ENCODE measurements at regions not wholly inside any gene's neighbourhood (a gene's known extent, or its start where the extent isn't known, plus 50 kb on each side); places are given as distances from the start of the nearest gene placed in this dataset.
"Not testable (repeated sequence)": the region's sequence is repeated elsewhere in the genome, so short reads cannot be mapped to it uniquely, and the experiment has no call there.

- DNase-seq (ENCODE audit: low read depth): no peak
- no peak overlapping the region for H3K4me3 ChIP-seq (ENCODE audit: low read depth, low read length)
- TF ChIP-seq CTCF (IDR thresholded peaks at IDR 0.05; ENCODE audit: low read depth, low read length, missing control alignments): peak; percentile 22
Measured at GRCh38 chr6:96394727-96395126, 126.9 kb upstream of the UFL1 start.

GRCh38 chr6:96410467-96410866 is 111.1 kb upstream of the UFL1 start:
- no peak overlapping the region for H3K4me3 ChIP-seq (ENCODE audit: low read depth, low read length)
- DNase-seq (ENCODE audit: low read depth): no peak
- TF ChIP-seq CTCF (IDR thresholded peaks at IDR 0.05; ENCODE audit: low read depth, low read length, missing control alignments): no peak

GRCh38 chr6:96420294-96420693 is 101.3 kb upstream of the UFL1 start:
- TF ChIP-seq CTCF (IDR thresholded peaks at IDR 0.05; ENCODE audit: low read depth, low read length, missing control alignments): no peak
- DNase-seq (ENCODE audit: low read depth): no peak
- H3K4me3 ChIP-seq (ENCODE audit: low read depth, low read length): no peak overlapping the region

- no peak for DNase-seq (ENCODE audit: low read depth)
- TF ChIP-seq CTCF (IDR thresholded peaks at IDR 0.05; ENCODE audit: low read depth, low read length, missing control alignments): no peak
- no peak overlapping the region for H3K4me3 ChIP-seq (ENCODE audit: low read depth, low read length)
Measured at GRCh38 chr6:96433950-96434349, 87.7 kb upstream of the UFL1 start.

GRCh38 chr6:96436398-96436797 is 85.2 kb upstream of the UFL1 start:
- H3K4me3 ChIP-seq (ENCODE audit: low read depth, low read length): no peak overlapping the region
- DNase-seq (ENCODE audit: low read depth): no peak
- no peak for TF ChIP-seq CTCF (IDR thresholded peaks at IDR 0.05; ENCODE audit: low read depth, low read length, missing control alignments)

- not testable (repeated sequence) for DNase-seq (ENCODE audit: low read depth); H3K4me3 ChIP-seq (ENCODE audit: low read depth, low read length)
Measured at GRCh38 chr6:96437228-96437627, 84.4 kb upstream of the UFL1 start.

GRCh38 chr6:96450082-96450769 is 71.4 kb upstream of the UFL1 start:
- no peak for DNase-seq (ENCODE audit: low read depth)
- TF ChIP-seq CTCF (IDR thresholded peaks at IDR 0.05; ENCODE audit: low read depth, low read length, missing control alignments): no peak

More at GRCh38 chr6:96450082-96450769, 71.4 kb upstream of the UFL1 start:
- H3K4me3 ChIP-seq (ENCODE audit: low read depth, low read length): no peak overlapping the region

Data from GM12864 (cell line).